ENCODE measurements at regions not wholly inside any gene's neighbourhood (a gene's known extent, or its start where the extent isn't known, plus 50 kb on each side); places are given as distances from the start of the nearest gene placed in this dataset.

GRCh38 chr4:123869286-123870215 lies 473.0 kb downstream of the SPRY1 start:
- Histone ChIP-seq H3K4me3 (no peak overlapping the region), H3K9me3 (no peaks in the 10 kb centered on the region), H3K27ac (no peak overlapping the region), H3K27me3 (no peaks in the 10 kb centered on the region), H3K4me1 (no peaks in the 10 kb centered on the region), H3K36me3 (no peaks in the 10 kb centered on the region)
- TF ChIP-seq POLR2A (IDR thresholded peaks at IDR 0.05) (no peak), CTCF (IDR thresholded peaks at IDR 0.05) (no peak)
- DNase-seq: no peak

GRCh38 chr4:123870216-123870876 lies 473.8 kb downstream of the SPRY1 start:
- H3K4me3 ChIP-seq: no peak overlapping the region
- H3K27ac ChIP-seq: no peak overlapping the region
- H3K36me3 ChIP-seq: no peaks in the 10 kb centered on the region
- DNase-seq: no peak
- no peaks in the 10 kb centered on the region for H3K27me3 ChIP-seq
- no peak for TF ChIP-seq POLR2A (IDR thresholded peaks at IDR 0.05)
- no peak for TF ChIP-seq CTCF (IDR thresholded peaks at IDR 0.05)
- no peaks in the 10 kb centered on the region for H3K9me3 ChIP-seq
- H3K4me1 ChIP-seq: no peaks in the 10 kb centered on the region

GRCh38 chr4:123871341-123871740 lies 474.7 kb downstream of the SPRY1 start:
- Histone ChIP-seq H3K4me3 (no peak overlapping the region), H3K36me3 (no peaks in the 10 kb centered on the region), H3K9me3 (no peaks in the 10 kb centered on the region), H3K27ac (no peak overlapping the region), H3K4me1 (no peaks in the 10 kb centered on the region), H3K27me3 (no peaks in the 10 kb centered on the region)
- DNase-seq: no peak
- no peak for TF ChIP-seq CTCF (IDR thresholded peaks at IDR 0.05)
- TF ChIP-seq POLR2A (IDR thresholded peaks at IDR 0.05): no peak

GRCh38 chr4:123874063-123874462 lies 477.5 kb downstream of the SPRY1 start:
- H3K4me1 ChIP-seq: no peaks in the 10 kb centered on the region
- no peak overlapping the region for H3K4me3 ChIP-seq
- no peaks in the 10 kb centered on the region for H3K9me3 ChIP-seq
- H3K27me3 ChIP-seq: no peaks in the 10 kb centered on the region
- no peaks in the 10 kb centered on the region for H3K36me3 ChIP-seq
- TF ChIP-seq POLR2A (IDR thresholded peaks at IDR 0.05) (no peak), CTCF (IDR thresholded peaks at IDR 0.05) (no peak)
- no peak for DNase-seq
- H3K27ac ChIP-seq: no peak overlapping the region

- Histone ChIP-seq H3K4me3 (no peak overlapping the region), H3K9me3 (no peaks in the 10 kb centered on the region), H3K36me3 (no peaks in the 10 kb centered on the region), H3K4me1 (no peaks in the 10 kb centered on the region), H3K27ac (no peak overlapping the region), H3K27me3 (no peaks in the 10 kb centered on the region)
- no peak for DNase-seq
- no peak for TF ChIP-seq CTCF (IDR thresholded peaks at IDR 0.05)
Measured at GRCh38 chr4:123876143-123876542, 479.5 kb downstream of the SPRY1 start.
